ENCODE measurements at regions not wholly inside any gene's neighbourhood (a gene's known extent, or its start where the extent isn't known, plus 50 kb on each side); places are given as distances from the start of the nearest gene placed in this dataset.
"Not testable (repeated sequence)": the region's sequence is repeated elsewhere in the genome, so short reads cannot be mapped to it uniquely, and the experiment has no call there.

- intact Hi-C loops (cut with DNase I); DNase-seq (ENCODE audit: missing footprints); ATAC-seq: not testable (repeated sequence)
Observed at GRCh38 chr2:89785528-89785927, 1094.1 kb downstream of the RPIA start.

- ATAC-seq; intact Hi-C loops (cut with DNase I); DNase-seq (ENCODE audit: missing footprints): not testable (repeated sequence)
Observed at GRCh38 chr2:89786642-89787041, 1095.2 kb downstream of the RPIA start.

DNA sequence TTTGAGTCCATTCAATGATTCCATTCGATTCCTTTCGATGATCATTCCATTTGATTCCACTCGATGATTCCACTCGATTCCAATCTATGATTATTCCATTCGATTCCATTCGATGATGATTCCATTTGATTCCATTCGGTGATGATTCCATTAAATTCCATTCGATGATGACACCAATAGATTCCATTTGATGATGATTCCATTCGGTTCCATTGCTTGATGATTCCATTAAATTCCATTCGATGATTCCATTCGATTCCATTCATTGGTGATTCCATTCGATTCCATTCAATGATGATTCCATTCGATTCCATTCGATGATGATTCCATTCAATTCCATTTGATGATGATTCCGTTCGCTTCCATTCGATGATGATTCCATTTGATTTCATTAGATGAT lies 1104.1 kb downstream of the RPIA start:
- intact Hi-C loops (cut with DNase I); DNase-seq (ENCODE audit: missing footprints); ATAC-seq: not testable (repeated sequence)

- no peak for DNase-seq (ENCODE audit: missing footprints)
- ATAC-seq = no peak
- intact Hi-C loops (cut with DNase I) = no loop called here
Observed at GRCh38 chr2:89797320-89798038, 1106.0 kb downstream of the RPIA start.

GRCh38 chr2:89801207-89801606 lies 1109.7 kb downstream of the RPIA start:
- DNase-seq (ENCODE audit: missing footprints); ATAC-seq; intact Hi-C loops (cut with DNase I): not testable (repeated sequence)

GRCh38 chr2:89806363-89806762 lies 1114.9 kb downstream of the RPIA start:
- DNase-seq (ENCODE audit: missing footprints); ATAC-seq: not testable (repeated sequence)

GRCh38 chr2:89811295-89811694 lies 1119.8 kb downstream of the RPIA start:
- ATAC-seq = no peak
- intact Hi-C loops (cut with DNase I) = no loop called here
- DNase-seq (ENCODE audit: missing footprints) = no peak

More at GRCh38 chr2:89806363-89806762, 1114.9 kb downstream of the RPIA start:
- intact Hi-C loops (cut with DNase I) = not testable (repeated sequence)

DNA sequence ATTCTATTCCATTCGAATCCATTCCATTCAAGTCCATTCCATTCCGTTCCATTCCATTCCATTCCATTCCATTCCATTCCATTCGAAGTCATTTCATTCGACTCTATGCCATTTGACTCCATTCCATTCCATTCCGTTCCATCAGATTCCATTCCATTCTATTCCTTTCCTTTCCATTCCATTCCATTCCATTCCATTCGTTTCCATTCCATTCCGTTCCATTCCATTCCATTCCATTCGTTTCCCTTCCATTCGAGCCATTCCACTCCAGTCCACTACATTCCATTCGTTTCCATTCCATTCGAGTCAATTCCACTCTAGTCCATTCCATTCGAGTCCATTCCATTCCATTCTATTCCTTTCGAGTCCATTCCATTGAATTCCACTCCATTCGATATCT lies 1120.4 kb downstream of the RPIA start:
- DNase-seq (ENCODE audit: missing footprints); ATAC-seq; intact Hi-C loops (cut with DNase I): not testable (repeated sequence)

DNA sequence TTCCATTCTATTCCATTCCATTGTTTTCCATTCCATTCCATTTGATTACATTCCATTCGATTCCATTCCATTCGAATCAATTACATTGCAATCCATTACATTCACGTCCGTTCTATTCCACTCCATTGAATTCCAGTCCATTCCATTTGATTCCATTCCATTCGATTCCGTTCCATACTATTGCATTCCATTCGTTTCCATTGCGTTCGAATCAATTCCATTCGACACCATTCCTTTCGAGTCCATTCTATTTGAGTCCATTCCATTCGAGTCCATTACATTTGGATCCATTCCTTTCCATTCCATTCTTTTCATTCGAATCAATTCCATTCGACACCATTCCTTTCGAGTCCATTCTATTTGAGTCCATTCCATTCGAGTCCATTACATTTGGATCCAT lies 1122.9 kb downstream of the RPIA start:
- DNase-seq (ENCODE audit: missing footprints); intact Hi-C loops (cut with DNase I); ATAC-seq: not testable (repeated sequence)

DNA sequence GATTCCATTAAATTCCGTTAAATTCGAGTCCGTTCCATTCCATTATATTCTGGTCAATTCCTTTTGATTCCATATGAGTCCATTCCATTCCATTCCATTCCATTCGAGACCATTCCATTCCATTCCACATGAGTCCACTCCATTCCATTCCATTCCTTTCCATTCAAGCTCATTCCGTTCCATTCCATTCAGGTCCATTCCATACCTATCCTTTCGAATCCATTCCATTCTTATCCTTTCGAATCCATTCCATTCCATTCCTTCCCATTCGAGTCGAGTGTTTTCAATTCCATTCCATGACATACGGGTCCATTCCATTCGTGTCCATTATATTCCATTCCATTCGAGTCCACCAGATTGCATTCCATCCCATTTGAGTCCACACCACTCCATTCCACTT lies 1127.4 kb downstream of the RPIA start:
- no peak for DNase-seq (ENCODE audit: missing footprints)
- ATAC-seq = no peak
- intact Hi-C loops (cut with DNase I) = no loop called here

DNA sequence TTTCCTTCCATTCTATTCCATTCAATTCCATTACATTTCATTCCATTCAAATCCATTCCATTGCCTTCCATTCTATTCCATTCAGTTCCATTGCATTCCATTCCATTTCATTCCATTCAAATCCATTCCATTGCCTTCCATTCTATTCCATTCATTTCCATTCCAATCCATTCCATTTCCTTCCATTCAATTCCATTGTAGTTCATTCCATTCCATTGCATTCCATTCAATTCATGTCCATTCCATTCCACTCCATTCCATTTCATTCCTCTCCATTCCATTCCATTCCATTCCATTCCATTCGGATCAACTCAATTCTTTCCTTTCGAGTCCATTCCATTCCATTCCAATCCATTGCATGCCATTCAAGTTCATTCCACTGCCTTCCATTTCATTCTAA lies 1128.3 kb downstream of the RPIA start:
- DNase-seq (ENCODE audit: missing footprints) (no peak), ATAC-seq (no peak)
- intact Hi-C loops (cut with DNase I) = no loop called here

- no peak for DNase-seq (ENCODE audit: missing footprints)
- intact Hi-C loops (cut with DNase I) = no loop called here
- no peak for ATAC-seq
Observed at GRCh38 chr2:89820248-89820647, 1128.8 kb downstream of the RPIA start.

DNA sequence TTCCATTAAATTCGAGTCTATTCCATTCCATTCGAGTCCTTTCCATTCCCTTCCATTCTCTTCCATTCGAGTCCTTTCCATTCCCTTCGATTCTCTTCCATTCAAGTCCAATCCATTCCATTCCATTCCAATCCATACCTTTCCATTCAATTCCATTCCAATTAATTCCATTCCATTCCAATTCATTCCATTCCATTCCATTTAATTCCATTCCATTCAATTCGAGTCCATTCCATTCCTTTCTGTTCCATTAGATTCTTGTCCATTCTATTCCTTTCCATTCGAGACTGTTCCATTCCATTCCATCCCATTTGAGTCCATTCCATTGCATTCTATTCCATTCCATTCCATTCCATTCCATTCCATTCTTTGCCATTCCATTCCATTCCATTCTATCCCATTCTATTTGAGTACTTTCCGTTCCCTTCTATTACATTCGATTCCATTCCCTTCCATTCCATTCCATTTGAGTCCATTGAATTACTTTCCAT lies 1130.0 kb downstream of the RPIA start:
- DNase-seq (ENCODE audit: missing footprints) (no peak), ATAC-seq (no peak)
- intact Hi-C loops (cut with DNase I) = no loop called here

DNA sequence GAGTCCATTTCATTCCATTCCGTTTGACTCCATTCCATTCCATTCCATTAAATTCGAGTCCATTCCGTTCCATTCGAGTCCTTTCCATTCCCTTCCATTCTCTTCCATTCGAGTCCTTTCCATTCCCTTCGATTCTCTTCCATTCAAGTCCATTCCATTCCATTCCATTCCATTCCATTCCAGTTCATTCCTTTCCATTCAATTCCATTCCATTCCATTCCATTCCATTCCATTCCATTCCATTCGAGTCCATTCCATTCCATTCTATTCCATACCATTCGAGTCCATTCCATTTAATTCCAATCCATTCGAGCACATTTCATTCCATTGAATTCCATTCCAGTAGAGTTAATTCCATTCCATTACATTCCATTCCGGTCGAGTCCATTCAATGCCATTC lies 1130.9 kb downstream of the RPIA start:
- intact Hi-C loops (cut with DNase I); DNase-seq (ENCODE audit: missing footprints); ATAC-seq: not testable (repeated sequence)

- intact Hi-C loops (cut with DNase I) = no loop called here
- ATAC-seq (no peak), DNase-seq (ENCODE audit: missing footprints) (no peak)
Observed at GRCh38 chr2:89823556-89823955, 1132.1 kb downstream of the RPIA start.

- intact Hi-C loops (cut with DNase I) = no loop called here
- ATAC-seq (no peak), DNase-seq (ENCODE audit: missing footprints) (no peak)
Observed at GRCh38 chr2:89825034-89825433, 1133.6 kb downstream of the RPIA start.

- not testable (repeated sequence) for DNase-seq (ENCODE audit: missing footprints); ATAC-seq
- intact Hi-C loops (cut with DNase I) = loop anchor here (1.0 kb wide), 1 partner anchor 13 kb away; no protein-coding TSS in a partner anchor
Observed at GRCh38 chr2:89826741-89827140, 1135.3 kb downstream of the RPIA start.

DNA sequence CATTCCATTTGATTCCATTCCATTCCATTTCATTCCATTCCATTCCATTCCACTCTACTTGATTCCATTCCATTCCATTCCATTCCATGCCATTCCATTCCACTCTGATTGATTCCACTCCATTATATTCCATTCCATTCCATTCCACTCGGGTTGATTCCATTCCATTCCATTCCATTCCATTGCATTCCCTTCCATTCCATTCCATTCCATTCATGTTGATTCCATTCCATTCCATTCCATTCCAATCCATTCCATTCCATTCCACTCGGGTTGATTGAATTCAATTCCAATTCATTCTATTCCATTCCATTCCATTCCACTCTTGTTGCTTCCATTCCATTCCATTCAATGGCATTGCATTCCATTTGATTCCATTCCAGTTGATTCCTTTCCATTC lies 1136.4 kb downstream of the RPIA start:
- not testable (repeated sequence) for ATAC-seq; DNase-seq (ENCODE audit: missing footprints)
- intact Hi-C loops (cut with DNase I) = loop anchor here (1.0 kb wide), 1 partner anchor 11 kb away; no protein-coding TSS in a partner anchor

GRCh38 chr2:89828416-89828815 lies 1136.9 kb downstream of the RPIA start:
- ATAC-seq; DNase-seq (ENCODE audit: missing footprints); intact Hi-C loops (cut with DNase I): not testable (repeated sequence)

- peak; percentile 55 for ATAC-seq
- intact Hi-C loops (cut with DNase I); DNase-seq (ENCODE audit: missing footprints): not testable (repeated sequence)
Observed at GRCh38 chr2:89828961-89829631, 1137.6 kb downstream of the RPIA start.

Data from Right ventricle myocardium inferior (tissue), 1 donor.